GM19468 (cell line): ENCODE measurements at regions not wholly inside any gene's neighbourhood (a gene's known extent, or its start where the extent isn't known, plus 50 kb on each side); places are given as distances from the start of the nearest gene placed in this dataset.

Source experiments
- ATAC-seq: cut with Tn5 transposase; IDR thresholded peaks from one replicate; pipeline ENCODE4 v1.9.1; 2021; ENCODE audit warnings: mild to moderate bottlenecking, moderate library complexity, moderate number of reproducible peaks; ENCODE audit not compliant: unreplicated experiment; ENCODE audit errors: extremely low read depth

DNA sequence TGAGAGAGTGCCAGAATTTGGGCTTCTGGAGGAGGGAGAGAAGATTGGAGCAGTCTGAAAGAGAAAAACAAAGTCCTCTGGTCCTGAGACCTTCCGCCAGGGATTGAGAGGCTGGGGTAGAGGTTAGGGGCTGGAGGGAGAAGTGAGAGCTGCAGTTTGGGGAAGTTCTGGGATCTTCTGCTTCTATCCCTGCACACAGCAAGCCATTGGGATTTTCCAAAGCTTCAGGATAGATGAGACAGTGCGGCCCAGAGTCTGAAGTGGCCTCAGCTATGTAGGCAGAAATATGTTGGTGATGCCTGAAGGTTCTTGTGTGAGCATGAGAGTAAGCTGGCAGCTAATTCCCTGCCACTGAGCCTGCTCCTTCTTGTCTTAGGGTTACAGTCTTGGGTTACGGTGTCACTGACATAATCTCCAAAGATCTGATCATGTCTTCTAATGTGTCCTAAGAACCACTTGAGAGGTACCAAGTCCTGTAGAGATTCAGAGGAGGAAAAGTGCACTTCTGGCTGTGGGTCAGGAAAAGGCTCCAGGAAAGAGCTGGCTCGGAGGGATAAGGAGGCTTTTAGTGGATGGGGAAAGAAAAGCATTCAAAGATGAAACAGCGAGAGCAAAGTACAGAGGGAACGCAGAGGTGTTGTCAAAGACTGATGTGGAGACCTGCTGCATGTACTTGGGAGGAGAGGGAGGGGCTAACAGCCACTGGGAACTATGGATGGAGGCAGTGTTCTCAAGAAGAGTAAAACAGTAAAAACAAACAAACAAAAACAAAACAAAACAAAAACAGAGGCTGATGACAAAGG lies 131.1 kb upstream of the MYLIP start:
- ATAC-seq: no peak

GRCh38 chr6:15996030-15996429 lies 132.9 kb upstream of the MYLIP start:
- ATAC-seq: no peak

GRCh38 chr6:15995493-15995892 lies 133.4 kb upstream of the MYLIP start:
- ATAC-seq: no peak

DNA sequence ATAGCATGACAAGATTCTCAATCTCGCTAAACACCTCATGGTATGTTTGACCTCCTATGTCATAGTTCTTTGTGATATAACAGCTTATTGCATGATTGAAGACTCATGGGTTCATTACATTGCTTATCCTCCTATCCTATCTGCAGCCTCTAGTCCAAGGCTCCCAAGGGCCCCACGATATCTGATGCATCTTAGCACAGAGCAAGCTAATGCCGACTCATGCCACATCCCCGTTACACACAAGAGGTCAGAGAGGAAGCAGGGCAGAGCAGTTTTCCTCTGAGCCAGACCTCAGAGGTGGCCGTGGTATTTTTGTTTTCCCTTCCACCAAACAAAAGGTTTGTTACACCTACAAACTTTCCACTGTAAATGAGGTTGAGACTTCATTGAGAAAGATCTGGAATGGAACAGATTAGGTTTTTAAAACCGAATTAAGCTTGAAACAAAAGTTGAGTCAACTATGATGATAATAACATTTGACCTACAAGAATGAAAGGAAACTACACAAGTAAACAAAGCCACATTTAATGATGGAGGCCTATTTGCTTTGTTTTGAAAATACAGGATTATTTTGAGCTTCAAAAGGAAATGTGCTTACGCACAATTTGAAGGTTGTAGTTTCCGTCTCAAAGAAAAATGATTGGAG lies 133.9 kb upstream of the MYLIP start:
- ATAC-seq: no peak

DNA sequence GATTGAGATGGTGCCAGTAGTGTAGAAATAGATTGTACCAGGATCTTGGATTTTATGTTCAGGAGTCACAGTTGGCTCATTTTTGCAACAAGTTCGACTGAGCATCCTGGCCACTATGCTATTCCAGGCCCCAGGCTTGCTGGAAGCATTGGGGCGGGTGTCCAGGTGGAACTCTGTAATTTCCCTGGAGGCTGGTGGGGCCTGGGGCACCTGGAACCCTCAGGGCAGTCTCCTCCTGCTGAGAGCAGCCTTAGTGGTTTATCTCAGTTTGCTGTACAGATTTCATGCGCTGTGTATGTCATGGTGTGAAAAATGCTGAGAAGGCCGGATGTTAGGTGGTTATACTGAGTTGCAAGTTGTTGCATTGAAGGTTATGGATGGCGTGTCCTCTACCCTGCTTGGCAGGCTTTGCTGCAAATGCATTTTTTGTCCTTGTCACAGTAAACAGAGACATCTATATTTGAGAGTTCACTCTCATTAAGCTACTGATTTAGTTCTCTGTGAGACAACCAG lies 135.1 kb upstream of the MYLIP start:
- ATAC-seq: no peak

DNA sequence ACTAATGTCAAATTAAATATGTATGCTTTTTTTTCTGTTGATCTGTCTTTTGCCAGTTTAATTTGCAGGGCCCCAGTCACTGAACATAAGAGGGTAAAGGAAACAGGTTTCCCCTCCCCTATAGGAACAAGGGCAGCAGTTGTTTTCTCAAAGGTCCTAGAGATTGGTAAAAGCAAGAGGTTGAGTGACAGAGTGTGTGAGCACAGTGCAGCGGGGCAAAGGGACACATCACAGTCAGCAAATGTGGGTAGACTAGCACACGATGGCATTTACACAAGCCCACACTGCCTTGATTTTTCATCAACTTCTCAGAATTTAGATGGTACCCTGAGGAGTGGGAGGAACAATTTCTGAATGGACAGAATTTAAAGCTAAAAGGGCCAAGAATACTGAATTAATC lies 138.7 kb upstream of the MYLIP start:
- no peak for ATAC-seq

GRCh38 chr6:15989397-15989796 lies 139.5 kb upstream of the MYLIP start:
- ATAC-seq: no peak

GRCh38 chr6:15987569-15987968 lies 141.3 kb upstream of the MYLIP start:
- ATAC-seq: no peak

DNA sequence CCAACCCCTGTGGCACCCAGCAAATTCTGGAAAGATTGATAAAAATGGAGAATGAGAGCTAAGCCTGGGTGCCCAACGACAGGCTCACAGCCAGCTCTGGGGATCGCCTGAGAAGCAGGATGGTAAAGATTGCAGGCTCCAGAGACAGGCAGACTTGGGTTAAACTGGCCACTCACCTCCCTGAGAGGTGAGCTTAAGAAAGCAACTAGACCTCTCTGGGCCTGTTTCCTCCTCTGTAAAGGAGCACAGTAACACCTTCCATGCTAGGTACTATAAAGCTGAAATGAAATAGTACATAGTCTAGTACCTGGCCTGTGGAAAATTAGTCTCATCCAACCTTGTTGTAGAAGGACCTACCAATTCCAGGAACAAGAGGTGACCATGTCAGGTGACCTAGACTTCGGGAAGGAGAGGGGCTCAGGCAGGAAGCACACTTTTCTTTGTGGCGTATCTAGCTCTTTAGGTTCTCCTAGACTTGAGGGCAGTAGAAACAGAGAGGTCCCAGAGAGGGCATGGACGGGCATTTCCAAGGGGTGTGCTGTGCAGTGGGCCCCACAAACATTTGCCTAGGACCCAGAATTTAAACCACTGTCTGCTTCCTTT lies 142.8 kb upstream of the MYLIP start:
- no peak for ATAC-seq

- ATAC-seq: no peak
Observed at GRCh38 chr6:15985379-15985959, 143.4 kb upstream of the MYLIP start.

DNA sequence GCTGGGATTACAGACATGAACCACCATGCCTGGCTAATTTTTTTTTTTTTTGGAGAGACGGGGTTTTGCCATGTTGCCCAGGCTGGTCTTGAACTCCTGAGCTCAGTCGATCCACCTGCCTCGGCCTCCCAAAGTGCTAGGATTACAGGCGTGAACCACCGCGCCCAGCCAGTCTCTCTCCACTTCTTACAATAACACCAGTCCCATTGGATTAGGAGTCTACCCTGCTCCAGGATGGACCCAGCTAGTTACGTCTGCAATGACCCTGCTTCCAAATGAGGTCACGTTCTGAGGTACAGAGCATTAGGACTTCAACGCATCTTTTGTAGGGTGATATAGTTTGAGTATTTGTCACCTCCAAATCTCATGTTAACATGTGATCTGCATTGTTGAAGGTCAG lies 146.9 kb upstream of the MYLIP start:
- no peak for ATAC-seq

DNA sequence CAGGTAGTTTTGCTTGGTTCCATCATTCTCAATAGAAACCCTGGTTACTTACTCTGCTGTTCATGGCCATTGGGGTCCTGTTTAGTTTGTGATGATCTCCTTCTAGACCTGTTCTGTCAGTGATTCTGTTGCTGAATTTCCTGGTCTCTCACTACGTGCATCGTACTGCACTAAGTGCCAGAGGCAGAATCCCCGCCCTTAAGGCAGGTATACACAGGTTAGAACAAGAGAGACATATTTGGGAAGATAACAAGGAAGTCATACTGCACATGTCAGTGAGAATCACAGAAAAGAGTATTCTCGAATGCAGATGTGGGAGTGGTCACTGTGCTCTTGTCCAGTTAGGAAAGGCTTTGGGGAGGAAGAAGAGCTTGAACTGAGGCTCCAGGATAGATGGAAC lies 148.1 kb upstream of the MYLIP start:
- no peak for ATAC-seq

DNA sequence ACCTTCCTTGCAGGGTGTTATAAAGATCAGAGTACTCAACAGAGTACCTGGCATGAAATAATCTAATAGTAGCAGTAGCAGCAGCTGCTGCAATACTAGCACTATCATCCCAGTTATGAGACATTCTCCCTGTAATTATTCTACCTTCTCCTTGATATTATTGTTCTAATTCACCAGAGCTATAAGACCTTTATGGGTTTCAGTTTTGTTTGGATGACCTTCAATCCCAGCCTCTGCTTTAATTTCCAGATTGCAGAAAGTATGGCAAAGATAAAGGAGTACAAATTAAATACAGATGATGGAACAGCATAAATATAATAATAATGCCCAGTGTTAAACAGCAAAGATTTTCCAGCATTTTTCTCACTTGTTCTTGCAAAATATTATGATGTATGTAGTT lies 150.5 kb upstream of the MYLIP start:
- ATAC-seq: no peak

- ATAC-seq: no peak
Observed at GRCh38 chr6:15977050-15977449, 151.8 kb upstream of the MYLIP start.

DNA sequence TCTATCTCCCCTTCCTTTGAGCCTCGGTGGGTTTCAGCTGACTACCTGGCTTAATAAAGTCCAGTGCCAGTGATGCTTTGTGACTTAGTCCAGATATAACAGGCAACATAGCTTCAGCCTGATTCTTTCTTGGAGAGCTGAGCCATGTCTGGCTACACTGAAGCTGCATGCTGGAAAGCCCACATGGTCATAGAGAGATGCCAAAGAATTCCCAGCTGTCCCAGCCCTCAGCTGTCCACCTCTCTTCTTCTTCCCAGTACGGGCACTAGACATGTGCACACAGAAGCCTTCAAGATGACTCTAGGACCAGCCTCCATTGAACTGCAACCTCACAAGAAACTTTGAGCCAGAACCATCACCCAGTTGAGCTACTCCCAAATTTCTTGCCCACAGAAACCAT lies 154.1 kb upstream of the MYLIP start:
- ATAC-seq: no peak

DNA sequence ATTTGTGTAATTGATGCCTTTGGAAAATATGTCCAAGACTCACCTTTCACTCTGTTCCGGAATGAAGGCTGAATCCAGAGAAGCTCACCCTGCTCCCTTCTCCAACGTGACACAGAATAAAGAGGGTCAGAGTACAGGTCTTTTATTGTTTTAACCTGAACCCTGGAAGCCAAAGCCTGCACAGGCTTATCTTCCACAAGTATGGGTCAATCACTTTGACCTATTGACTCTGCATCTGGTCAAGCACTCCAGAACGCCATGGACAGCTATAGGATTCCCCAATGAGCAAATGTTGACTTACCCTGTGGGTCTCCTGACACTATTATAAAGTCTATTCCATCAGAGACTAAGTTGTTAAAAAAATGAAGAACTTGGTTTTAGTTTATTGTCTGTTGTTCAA lies 158.4 kb upstream of the MYLIP start:
- ATAC-seq: no peak

DNA sequence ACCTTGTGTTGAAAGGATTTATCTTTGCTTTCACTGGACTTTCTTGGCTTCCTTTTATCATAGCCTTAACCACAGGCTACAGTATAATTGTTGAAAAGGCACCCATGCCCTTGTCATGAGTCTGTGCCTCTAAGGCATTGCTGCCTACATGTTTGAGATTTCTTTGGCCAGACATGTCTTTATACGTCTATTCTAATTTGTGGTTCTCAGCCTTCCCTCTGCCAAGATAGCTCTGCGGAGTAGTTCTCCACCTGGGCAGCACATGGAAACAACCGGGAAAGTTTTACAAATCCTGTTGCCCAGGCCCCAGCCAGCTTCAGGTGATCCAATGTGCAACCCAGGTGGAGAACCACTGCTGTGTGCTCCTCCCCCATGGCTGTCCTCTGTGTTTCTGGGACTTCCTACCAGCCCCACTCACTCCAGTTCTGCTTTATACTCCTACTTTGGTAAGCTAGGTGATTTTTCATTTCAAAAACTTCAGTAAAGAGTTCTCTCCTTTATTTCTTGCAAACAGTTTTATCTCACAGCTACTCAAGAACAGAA lies 159.6 kb upstream of the MYLIP start:
- no peak for ATAC-seq

DNA sequence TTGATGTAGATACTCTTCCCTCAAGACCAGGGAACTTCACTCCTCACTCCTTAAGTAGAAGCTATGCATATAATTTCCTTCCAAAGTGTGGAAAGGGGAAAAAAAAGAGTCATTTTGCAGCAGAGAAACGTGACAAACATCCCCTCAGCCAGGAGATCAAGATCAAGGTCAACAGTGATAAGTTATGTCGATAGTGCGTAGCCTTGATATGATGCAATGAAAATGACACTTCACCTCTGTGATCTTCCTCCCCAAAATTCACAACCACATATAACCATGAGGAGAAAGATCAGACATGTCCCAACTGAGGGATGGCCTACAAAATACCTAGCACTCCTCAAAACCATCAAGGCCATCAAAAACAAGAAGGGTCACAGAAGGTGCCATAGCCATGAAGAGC lies 160.4 kb upstream of the MYLIP start:
- ATAC-seq: no peak

DNA sequence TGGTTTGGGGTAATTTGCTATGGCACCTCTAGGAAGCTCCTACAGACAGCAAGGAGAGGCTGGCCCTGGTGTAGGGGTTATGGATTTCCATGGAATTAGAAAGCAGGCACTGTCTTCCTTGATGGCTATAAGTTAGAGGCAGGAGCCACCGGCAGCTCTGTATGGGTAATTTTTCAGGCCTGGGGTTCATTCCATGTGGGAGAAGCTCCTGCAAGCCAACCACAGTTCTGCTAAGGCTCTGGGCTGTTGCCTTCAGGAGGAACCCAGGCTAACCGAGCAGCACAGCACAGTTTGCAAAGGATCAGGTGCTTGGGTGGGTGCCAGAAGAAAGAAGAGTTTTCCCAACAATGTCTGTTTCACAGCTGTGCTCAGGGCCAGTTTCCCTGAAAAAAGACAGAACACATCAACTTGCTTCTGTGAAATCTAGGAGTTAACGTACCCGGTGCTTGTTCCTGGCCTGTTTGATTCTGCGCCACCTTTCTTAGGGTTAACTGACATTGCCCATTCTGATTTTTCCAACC lies 162.8 kb upstream of the MYLIP start:
- ATAC-seq: no peak

DNA sequence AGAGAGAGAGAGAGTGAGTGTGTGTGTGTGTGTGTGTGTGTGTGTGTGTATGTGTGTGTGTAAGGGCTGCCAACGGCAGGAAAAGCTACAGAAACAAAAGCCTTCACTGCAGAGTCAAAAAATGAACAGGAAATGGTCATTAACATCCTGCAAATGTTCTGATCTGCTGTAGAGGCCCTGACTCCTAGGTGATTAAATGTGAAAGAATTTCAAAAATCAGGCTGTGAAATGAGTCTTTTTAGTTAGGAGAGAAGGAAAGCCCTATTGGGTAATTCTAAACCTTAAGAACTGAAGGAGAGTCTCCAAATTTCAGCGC lies 166.5 kb upstream of the MYLIP start:
- ATAC-seq: no peak
